NOMO-1 treated with DMSO at 0.1 percent for 48 hours (cell line): ENCODE measurements at regions not wholly inside any gene's neighbourhood (a gene's known extent, or its start where the extent isn't known, plus 50 kb on each side); places are given as distances from the start of the nearest gene placed in this dataset.

Experiments used
- DNase-seq: peaks from one replicate; lab custom pipeline; 2025; ENCODE audit not compliant: unreplicated experiment; lab: John Stamatoyannopoulos, UW

DNA sequence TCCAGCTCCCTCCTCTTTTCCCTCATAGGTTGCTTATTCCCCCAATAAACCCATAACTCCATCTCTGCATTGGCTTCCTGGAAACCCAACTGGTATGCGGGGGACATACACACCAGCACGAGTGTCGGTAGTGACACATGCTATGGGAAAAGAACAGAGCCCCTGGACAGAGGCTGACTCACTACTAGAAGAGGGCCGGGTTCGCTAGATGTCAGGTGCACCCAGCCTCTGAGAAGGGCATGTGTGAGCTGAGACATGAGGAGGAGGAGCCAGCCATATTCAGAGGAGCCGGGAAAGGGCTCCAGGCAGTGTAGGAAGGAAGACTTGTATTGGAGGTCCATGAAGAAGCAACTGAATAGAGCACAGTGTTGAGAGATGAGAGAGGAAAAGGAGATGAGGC, 241.1 kb downstream of the SOX9 start:
- no peak for DNase-seq

DNA sequence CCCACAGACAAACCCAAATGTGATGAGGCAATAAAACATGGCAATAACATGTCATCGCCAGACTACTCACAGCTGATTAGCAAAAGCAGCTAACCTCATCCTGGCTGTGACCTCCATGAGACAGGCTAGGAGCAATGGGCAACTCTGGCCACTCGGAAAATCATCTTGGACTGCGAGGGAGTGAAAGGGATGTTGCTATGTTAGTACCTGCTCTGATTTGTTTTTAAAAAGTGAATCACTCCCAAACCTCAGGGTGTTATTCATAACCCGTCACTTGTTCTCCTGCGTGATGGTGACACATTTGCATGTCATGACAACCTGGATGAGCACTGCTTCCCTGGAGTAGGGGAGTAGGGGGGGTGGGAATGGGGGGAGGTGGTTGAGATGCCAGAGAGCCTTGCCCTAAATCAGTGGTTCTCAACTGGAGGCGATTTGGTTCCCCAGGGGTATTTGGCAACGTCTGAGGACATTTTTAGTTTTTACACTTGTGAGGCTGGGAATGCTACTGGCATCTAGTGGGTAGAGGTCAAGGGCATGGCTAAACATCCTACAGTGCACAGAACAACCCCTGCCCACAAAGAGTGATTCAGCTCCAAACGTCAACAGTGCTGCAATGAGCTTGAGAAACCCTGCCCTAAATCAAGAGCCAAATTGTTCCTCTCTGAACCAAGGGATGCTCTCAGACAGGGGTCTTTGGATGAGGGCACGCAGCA, 241.7 kb downstream of the SOX9 start:
- no peak for DNase-seq

GRCh38 chr17:72363089-72363610, 242.3 kb downstream of the SOX9 start:
- no peak for DNase-seq

GRCh38 chr17:72365857-72366414, 245.1 kb downstream of the SOX9 start:
- DNase-seq: no peak

GRCh38 chr17:72366626-72367025, 245.8 kb downstream of the SOX9 start:
- DNase-seq: no peak

DNA sequence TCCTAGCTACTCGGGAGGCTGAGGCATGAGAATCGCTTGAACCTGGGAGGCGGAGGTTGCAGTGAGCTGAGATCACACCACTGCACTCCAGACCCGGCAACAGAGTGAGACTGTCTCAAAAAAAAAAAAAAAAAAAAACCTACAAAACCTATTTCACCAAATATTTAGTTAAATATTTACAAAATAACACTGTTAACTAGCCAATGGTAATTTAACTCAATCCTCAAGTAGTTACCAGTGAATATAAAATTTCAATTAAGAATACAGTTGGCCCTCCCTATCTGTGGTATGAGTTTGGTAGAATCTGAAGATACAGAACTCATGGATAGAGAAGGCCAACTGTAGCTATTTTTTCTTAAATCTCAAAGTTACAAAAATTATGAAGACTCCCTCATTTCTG, 247.4 kb downstream of the SOX9 start:
- no peak for DNase-seq

- DNase-seq: no peak
Observed at GRCh38 chr17:72369366-72369765, 248.5 kb downstream of the SOX9 start.

DNA sequence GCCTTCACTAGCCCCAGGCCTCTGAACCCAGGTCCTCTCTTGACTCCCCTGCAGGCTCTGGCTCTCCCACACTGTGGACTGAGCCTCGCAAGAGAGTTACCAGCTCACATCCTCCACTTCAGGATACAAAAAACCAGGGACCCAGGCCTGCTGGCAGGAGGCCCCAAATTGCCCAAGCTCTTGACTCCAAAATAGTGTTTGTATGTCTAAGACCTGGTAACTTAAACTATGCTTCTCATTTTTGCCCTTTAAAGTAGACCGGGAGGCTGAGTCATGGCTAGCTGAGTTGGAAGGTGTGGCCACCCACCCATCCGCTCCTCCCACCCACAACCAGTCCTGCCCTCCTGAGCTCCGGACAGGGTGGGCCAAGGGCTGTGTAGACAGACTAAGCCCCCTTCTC, 250.0 kb downstream of the SOX9 start:
- DNase-seq: no peak

DNA sequence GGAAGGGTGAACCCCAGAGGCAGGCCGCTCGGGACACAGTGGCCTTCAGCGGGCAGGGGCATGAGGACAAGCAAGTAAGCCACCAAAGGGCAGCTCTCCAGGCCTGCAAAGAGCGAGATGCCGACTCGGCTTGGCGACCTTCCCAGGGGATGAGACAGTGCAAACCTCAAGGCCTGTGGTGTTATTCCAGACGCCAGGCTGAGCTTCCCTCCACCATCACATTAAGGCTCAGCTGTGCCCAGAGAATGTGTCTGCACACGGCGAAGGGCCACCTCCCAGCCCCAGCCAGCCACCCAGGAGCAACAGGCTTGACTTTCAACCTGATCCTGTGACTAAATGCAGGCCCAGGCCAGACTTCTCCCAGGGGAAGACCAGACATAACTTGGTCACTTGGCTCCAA, 251.4 kb downstream of the SOX9 start:
- no peak for DNase-seq

GRCh38 chr17:72373910-72374741, 253.3 kb downstream of the SOX9 start:
- DNase-seq: no peak

DNA sequence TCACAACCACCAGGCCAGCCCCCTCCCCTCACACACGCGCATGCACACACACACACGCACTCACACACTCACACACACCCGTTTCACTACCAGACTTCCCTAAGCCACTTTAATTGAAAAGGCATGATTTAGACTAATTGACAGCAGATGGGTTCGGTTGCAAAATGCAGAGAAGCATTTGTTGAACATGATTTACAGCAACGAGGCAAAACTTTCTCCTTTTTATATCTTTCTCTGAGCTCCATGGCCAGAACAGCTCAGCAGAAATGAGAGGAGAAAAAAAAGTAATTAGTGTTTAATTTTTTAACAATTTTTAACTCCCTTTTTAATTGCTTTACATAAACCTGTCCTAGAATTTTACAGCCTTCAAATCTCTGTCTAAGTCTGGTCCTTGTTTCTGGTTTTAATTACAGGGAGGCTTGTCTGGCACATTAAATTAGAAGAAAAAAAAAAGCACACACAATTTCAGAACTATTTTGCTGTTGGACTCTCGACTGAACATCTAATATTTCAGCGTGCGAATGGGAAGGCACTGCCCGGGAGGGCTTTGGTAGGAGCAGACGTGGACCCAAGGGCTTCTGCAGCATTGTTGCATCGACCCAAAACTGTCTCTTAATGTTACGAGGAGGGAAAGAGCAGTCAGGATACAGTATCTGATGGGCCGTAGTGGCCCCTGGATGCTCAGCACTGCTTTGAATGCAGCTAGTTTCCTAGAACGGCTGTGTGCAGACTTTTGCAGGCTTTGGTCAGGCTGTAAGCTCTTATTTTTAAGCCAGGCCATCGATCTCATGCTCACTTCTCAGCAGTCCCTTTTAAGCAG, 255.9 kb downstream of the SOX9 start:
- no peak for DNase-seq

GRCh38 chr17:72378414-72379390, 257.9 kb downstream of the SOX9 start:
- DNase-seq: no peak

DNA sequence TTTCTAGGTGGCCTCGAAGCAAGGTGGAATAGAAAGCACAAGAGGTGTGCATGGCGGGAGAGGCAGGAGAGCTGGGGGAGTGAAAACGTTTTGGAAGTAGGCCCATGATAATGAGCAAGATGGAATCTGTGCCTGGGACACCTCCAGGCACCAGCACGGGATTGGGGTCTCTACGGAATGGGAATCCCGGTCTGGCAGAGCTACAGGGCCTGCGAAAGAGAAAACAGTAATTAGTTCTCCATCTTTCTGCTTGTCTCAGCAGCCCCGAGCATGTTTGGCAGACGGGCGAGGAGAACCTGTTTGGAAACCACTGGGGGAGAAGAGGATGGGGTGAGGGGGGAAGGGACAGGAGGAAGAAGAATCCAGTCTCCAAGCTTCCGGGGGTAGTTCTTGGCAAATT, 258.7 kb downstream of the SOX9 start:
- no peak for DNase-seq

DNA sequence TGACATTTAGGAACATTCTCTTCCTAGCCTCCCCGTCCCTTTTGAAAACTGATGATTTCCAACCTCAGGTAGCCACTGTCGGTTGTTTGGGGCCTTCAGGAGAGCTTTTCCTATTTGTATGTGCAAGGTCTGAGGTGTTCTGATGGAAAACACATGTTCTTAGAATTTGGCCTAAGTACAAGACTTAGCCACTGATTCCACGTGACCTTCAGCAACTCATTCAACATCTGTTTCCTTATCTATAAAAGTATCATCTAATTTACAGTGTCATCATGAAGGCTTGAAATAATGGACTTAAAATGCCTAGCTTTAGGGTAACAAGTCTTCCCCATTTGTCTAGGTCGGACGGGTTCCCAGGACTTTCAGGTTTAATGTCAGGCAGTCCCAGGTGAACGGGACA, 259.3 kb downstream of the SOX9 start:
- no peak for DNase-seq

DNA sequence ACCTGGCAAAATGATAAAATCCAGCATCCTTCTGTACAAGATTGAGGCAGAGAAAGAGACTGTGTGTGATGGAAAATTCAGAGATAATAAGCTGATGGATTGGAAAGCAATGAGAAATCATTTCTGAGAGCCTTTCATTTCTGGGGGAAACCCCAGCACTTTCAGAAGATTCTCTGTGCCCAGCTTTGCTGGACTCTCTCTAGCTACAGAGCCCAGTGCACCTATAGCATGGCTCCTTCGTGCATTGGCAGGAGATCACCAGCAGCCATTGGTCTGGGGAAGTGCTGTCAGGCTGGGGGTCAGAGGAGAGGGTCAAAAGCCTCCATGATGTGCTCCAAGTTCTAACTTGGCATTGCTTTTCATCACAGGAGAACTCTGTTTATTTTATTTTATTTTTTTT, 259.9 kb downstream of the SOX9 start:
- DNase-seq: no peak

DNA sequence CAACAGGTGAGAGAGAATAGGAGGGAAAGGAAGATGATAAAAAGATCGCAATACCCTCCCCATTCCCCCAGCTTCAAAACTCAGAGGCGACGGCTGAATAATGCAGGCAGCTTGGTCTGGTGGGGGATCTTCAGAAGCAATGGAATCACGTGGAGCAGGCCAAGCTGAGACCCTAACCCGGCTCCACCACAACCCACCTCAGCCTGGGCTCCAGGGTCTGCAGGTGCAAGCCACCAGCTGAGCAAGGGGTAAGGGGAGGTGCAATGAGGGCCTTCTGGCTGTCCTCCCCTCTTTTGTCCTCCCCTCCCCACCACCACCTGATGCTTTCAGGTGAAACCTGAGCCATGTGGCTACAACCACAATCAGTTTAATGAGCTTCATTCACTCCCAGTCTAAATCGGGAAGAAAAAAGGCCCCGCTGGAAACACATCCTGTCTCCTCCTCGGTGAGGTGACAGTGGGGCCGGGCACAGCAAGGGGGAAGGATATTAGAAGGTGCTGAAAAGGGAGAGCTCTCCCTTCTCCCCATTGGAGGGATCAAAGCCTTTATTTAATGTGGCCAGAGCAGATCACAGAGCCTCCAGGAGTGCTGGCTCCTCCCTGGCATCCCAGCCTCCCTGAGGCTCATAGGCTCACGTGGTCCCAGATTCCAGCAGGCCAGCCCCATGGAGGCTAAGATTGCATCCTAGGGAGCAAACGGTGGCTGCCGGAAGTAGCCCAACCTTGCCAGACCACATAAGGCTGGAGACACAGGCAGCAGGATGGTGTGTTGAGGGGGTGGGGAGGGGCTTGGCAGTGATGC, 261.0 kb downstream of the SOX9 start:
- DNase-seq: no peak

GRCh38 chr17:72382971-72383722, 262.3 kb downstream of the SOX9 start:
- DNase-seq: no peak

GRCh38 chr17:72385475-72385874, 264.7 kb downstream of the SOX9 start:
- no peak for DNase-seq
